CD4-positive, alpha-beta memory T cell (primary cell): ENCODE measurements at regions not wholly inside any gene's neighbourhood (a gene's known extent, or its start where the extent isn't known, plus 50 kb on each side); places are given as distances from the start of the nearest gene placed in this dataset.

Experiments used
- CTCF ChIA-PET: fragments of 350-600 bp; sonication (Branson Sonifier 250); formaldehyde crosslinking; loops from one replicate; lab custom pipeline; 2021; ENCODE audit warnings: inconsistent platforms; ENCODE audit not compliant: partially characterized antibody; lab: Charles Lee
- POLR2A ChIA-PET: fragments of 350-600 bp; sonication (Branson Sonifier 250); formaldehyde crosslinking; loops from one replicate; lab custom pipeline; 2021; ENCODE audit not compliant: partially characterized antibody; lab: Charles Lee
- DNase-seq, 5 donors: peaks; one replicate each; pipeline versions ENCODE4 v3.0.0 to v3.0.0-alpha.2; 2020 to 2022; ENCODE audit warnings: mixed read lengths in 1 of 5
- H3K27ac ChIP-seq: one replicate; pipeline ENCODE4 v1.7.0; 2013; ENCODE audit warnings: low read depth, low read length
- H3K27me3 ChIP-seq: 2 replicates; pipeline ENCODE4 v1.7.0; 2013; ENCODE audit warnings: mild to moderate bottlenecking, low read length, moderate library complexity; ENCODE audit not compliant: insufficient read depth
- H3K36me3 ChIP-seq: 2 replicates; pipeline ENCODE4 v1.7.0; 2013; ENCODE audit warnings: mild to moderate bottlenecking, low read length, moderate library complexity; ENCODE audit not compliant: insufficient read depth
- H3K4me1 ChIP-seq: 2 replicates; pipeline ENCODE4 v1.7.0; 2013; ENCODE audit warnings: mild to moderate bottlenecking, low read length, moderate library complexity; ENCODE audit not compliant: insufficient read depth
- H3K4me3 ChIP-seq, 2 donors: one replicate each; pipeline ENCODE4 v1.7.0; 2013; ENCODE audit warnings: low read length in 2 of 2, mild to moderate bottlenecking in 1 of 2
- H3K9me3 ChIP-seq, 2 donors: one replicate each; pipeline ENCODE4 v1.7.0; 2013; ENCODE audit warnings: low read length in 2 of 2, control low read depth in 1 of 2; ENCODE audit not compliant: control insufficient read depth in 1 of 2
- H3K27ac Mint-ChIP-seq, 7 donors: one replicate each; pipeline ENCODE4 v1.8.0; 2020 to 2021; ENCODE audit warnings: mixed read lengths in 7 of 7, mild to moderate bottlenecking in 6 of 7, inconsistent platforms in 3 of 7, moderate library complexity in 3 of 7
- H3K27me3 Mint-ChIP-seq, 2 donors: one replicate each; pipeline ENCODE4 v1.8.0; 2020 to 2021; ENCODE audit warnings: mixed read lengths in 2 of 2
- H3K36me3 Mint-ChIP-seq, 2 donors: one replicate each; pipeline ENCODE4 v1.8.0; 2020 to 2021; ENCODE audit warnings: mixed read lengths in 2 of 2, inconsistent platforms in 1 of 2, mild to moderate bottlenecking in 1 of 2
- H3K4me1 Mint-ChIP-seq, 4 donors: one replicate each; pipeline ENCODE4 v1.8.0; 2020 to 2021; ENCODE audit warnings: mixed read lengths in 4 of 4, mild to moderate bottlenecking in 1 of 4
- H3K4me3 Mint-ChIP-seq, 8 donors: one replicate each; pipeline ENCODE4 v1.8.0; 2020 to 2021; ENCODE audit warnings: mixed read lengths in 8 of 8, mild to moderate bottlenecking in 7 of 8, moderate library complexity in 6 of 8, inconsistent platforms in 3 of 8
- H3K9me3 Mint-ChIP-seq, 8 donors: one replicate each; pipeline ENCODE4 v1.8.0; 2020 to 2021; ENCODE audit warnings: mixed read lengths in 8 of 8, mild to moderate bottlenecking in 5 of 8, inconsistent platforms in 3 of 8, moderate library complexity in 1 of 8
- intact Hi-C: fragments of 100-400 bp; cut with micrococcal nuclease; formaldehyde crosslinking; loops from one replicate; pipeline ENCODE4 v1.15.1; 2023

GRCh38 chr6:27095914-27096313 is 151.6 kb upstream of the PRSS16 start:
- CTCF ChIA-PET = no interaction called here
- H3K4me3 Mint-ChIP-seq = no peak overlapping the region

GRCh38 chr6:27096834-27097511 is 150.5 kb upstream of the PRSS16 start:
- ChIA-PET CTCF (no interaction called here), POLR2A (no interaction called here)
- Histone ChIP-seq H3K9me3 (no peaks in the 10 kb centered on the region), H3K27me3 (peaks cover 33% of the 10 kb centered on the region), H3K27ac (no peak overlapping the region), H3K36me3 (no peaks in the 10 kb centered on the region), H3K4me1 (peaks cover 16% of the 10 kb centered on the region), H3K4me3 (peak overlapping the region in 1 of 2 donors; percentile 40)
- H3K27me3 Mint-ChIP-seq = peaks cover 42 to 45% of the 10 kb centered on the region in 2 donors
- peak in 3 of 5 donors; percentile 5 to 46 (median 19) for DNase-seq
- H3K4me3 Mint-ChIP-seq = peak overlapping the region; percentile 44 to 88 (median 82)
- peaks cover 0 to 7% (median 2%) of the 10 kb centered on the region in 8 donors for H3K9me3 Mint-ChIP-seq
- intact Hi-C loops = no loop called here
- H3K27ac Mint-ChIP-seq = no peak overlapping the region
- H3K36me3 Mint-ChIP-seq = no peaks in the 10 kb centered on the region
- peaks cover 7 to 24% (median 15%) of the 10 kb centered on the region in 4 donors for H3K4me1 Mint-ChIP-seq

More at GRCh38 chr6:27095914-27096313, 151.6 kb upstream of the PRSS16 start:
- Histone ChIP-seq H3K27ac (no peak overlapping the region), H3K27me3 (peaks cover 39% of the 10 kb centered on the region), H3K4me1 (peaks cover 20% of the 10 kb centered on the region), H3K4me3 (no peak overlapping the region), H3K9me3 (no peaks in the 10 kb centered on the region), H3K36me3 (no peaks in the 10 kb centered on the region)
- DNase-seq = no peak
- POLR2A ChIA-PET = interaction anchor here (0.9 kb wide), 1 partner anchor 14 kb away, joined by 3 read pairs; no protein-coding TSS in a partner anchor
- Mint-ChIP-seq H3K27ac (no peak overlapping the region), H3K4me1 (peaks cover 10 to 28% (median 18%) of the 10 kb centered on the region in 4 donors), H3K36me3 (no peaks in the 10 kb centered on the region), H3K27me3 (peaks cover 43 to 47% of the 10 kb centered on the region in 2 donors), H3K9me3 (peaks cover 0 to 7% (median 2%) of the 10 kb centered on the region in 8 donors)
- intact Hi-C loops = no loop called here

GRCh38 chr6:27098956-27099355 is 148.5 kb upstream of the PRSS16 start:
- H3K9me3 Mint-ChIP-seq = peaks cover 0 to 7% (median 2%) of the 10 kb centered on the region in 8 donors
- no peak overlapping the region for H3K4me3 Mint-ChIP-seq
- H3K36me3 ChIP-seq = no peaks in the 10 kb centered on the region
- H3K9me3 ChIP-seq = no peaks in the 10 kb centered on the region
- H3K27me3 ChIP-seq = peaks cover 22% of the 10 kb centered on the region
- intact Hi-C loops = no loop called here
- no peak overlapping the region for H3K27ac ChIP-seq
- no peaks in the 10 kb centered on the region for H3K36me3 Mint-ChIP-seq
- H3K4me1 ChIP-seq = peaks cover 12% of the 10 kb centered on the region
- DNase-seq = no peak
- H3K4me1 Mint-ChIP-seq = peaks cover 5 to 21% (median 12%) of the 10 kb centered on the region in 4 donors
- POLR2A ChIA-PET = no interaction called here
- H3K4me3 ChIP-seq = no peak overlapping the region
- H3K27me3 Mint-ChIP-seq = peaks cover 31 to 35% of the 10 kb centered on the region in 2 donors
- H3K27ac Mint-ChIP-seq = no peak overlapping the region
- CTCF ChIA-PET = no interaction called here

- ChIA-PET CTCF (no interaction called here), POLR2A (no interaction called here)
- no peaks in the 10 kb centered on the region for H3K36me3 ChIP-seq
- peaks cover 17% of the 10 kb centered on the region for H3K27me3 ChIP-seq
- H3K27ac ChIP-seq = no peak overlapping the region
- no peak overlapping the region for H3K4me3 ChIP-seq
- Mint-ChIP-seq H3K4me3 (no peak overlapping the region), H3K27ac (no peak overlapping the region), H3K36me3 (no peaks in the 10 kb centered on the region), H3K4me1 (peaks cover 5 to 21% (median 12%) of the 10 kb centered on the region in 4 donors), H3K9me3 (peaks cover 0 to 4% (median 2%) of the 10 kb centered on the region in 8 donors), H3K27me3 (peaks cover 32 to 33% of the 10 kb centered on the region in 2 donors)
- peaks cover 12% of the 10 kb centered on the region for H3K4me1 ChIP-seq
- intact Hi-C loops = no loop called here
- H3K9me3 ChIP-seq = no peaks in the 10 kb centered on the region
- DNase-seq = no peak
These were observed 146.6 kb upstream of the PRSS16 start for GRCh38 chr6:27100921-27101320.

- no peaks in the 10 kb centered on the region for H3K9me3 ChIP-seq
- H3K27me3 Mint-ChIP-seq = peaks cover 27 to 30% of the 10 kb centered on the region in 2 donors
- peaks cover 3 to 13% (median 8%) of the 10 kb centered on the region in 4 donors for H3K4me1 Mint-ChIP-seq
- no peaks in the 10 kb centered on the region for H3K36me3 ChIP-seq
- DNase-seq = no peak
- H3K4me3 ChIP-seq = no peak overlapping the region
- intact Hi-C loops = no loop called here
- H3K4me3 Mint-ChIP-seq = no peak overlapping the region
- H3K27ac Mint-ChIP-seq = no peak overlapping the region
- CTCF ChIA-PET = no interaction called here
- peaks cover 8% of the 10 kb centered on the region for H3K27me3 ChIP-seq
- H3K9me3 Mint-ChIP-seq = peaks cover 0 to 4% (median 2%) of the 10 kb centered on the region in 8 donors
- no peaks in the 10 kb centered on the region for H3K36me3 Mint-ChIP-seq
- H3K4me1 ChIP-seq = peaks cover 7% of the 10 kb centered on the region
- POLR2A ChIA-PET = no interaction called here
- H3K27ac ChIP-seq = no peak overlapping the region
These were observed 145.7 kb upstream of the PRSS16 start for GRCh38 chr6:27101824-27102223.

- Mint-ChIP-seq H3K4me3 (no peak overlapping the region), H3K4me1 (no peaks in the 10 kb centered on the region), H3K36me3 (no peaks in the 10 kb centered on the region), H3K27ac (no peak overlapping the region), H3K9me3 (no peaks in the 10 kb centered on the region), H3K27me3 (peaks cover 18 to 21% of the 10 kb centered on the region in 2 donors)
- no peak overlapping the region for H3K4me3 ChIP-seq
- H3K4me1 ChIP-seq = no peaks in the 10 kb centered on the region
- ChIA-PET CTCF (no interaction called here), POLR2A (no interaction called here)
- no peaks in the 10 kb centered on the region for H3K9me3 ChIP-seq
- DNase-seq = no peak
- intact Hi-C loops = no loop called here
- no peaks in the 10 kb centered on the region for H3K27me3 ChIP-seq
- H3K27ac ChIP-seq = no peak overlapping the region
- H3K36me3 ChIP-seq = no peaks in the 10 kb centered on the region
These were observed 141.1 kb upstream of the PRSS16 start for GRCh38 chr6:27106382-27106781.

GRCh38 chr6:27111743-27112142 is 135.8 kb upstream of the PRSS16 start:
- peaks cover 3% of the 10 kb centered on the region for H3K27me3 ChIP-seq
- no peak overlapping the region for H3K27ac Mint-ChIP-seq
- POLR2A ChIA-PET = no interaction called here
- no peak overlapping the region for H3K27ac ChIP-seq
- H3K4me3 ChIP-seq = no peak overlapping the region
- CTCF ChIA-PET = interaction anchor here (0.7 to 1.6 kb wide), 2 partner anchors 10 to 811 kb away, joined by 3 to 4 read pairs; no protein-coding TSS in a partner anchor
- H3K4me3 Mint-ChIP-seq = no peak overlapping the region
- H3K36me3 ChIP-seq = no peaks in the 10 kb centered on the region
- H3K4me1 Mint-ChIP-seq = no peaks in the 10 kb centered on the region
- H3K9me3 Mint-ChIP-seq = peaks cover 0 to 9% (median 4%) of the 10 kb centered on the region in 8 donors
- H3K27me3 Mint-ChIP-seq = peaks cover 19 to 21% of the 10 kb centered on the region in 2 donors
- DNase-seq = no peak
- no peaks in the 10 kb centered on the region for H3K4me1 ChIP-seq
- intact Hi-C loops = no loop called here
- H3K9me3 ChIP-seq = no peaks in the 10 kb centered on the region
- peaks cover 0 to 3% of the 10 kb centered on the region in 2 donors for H3K36me3 Mint-ChIP-seq
